NB4 (cell line): ENCODE measurements at regions not wholly inside any gene's neighbourhood (a gene's known extent, or its start where the extent isn't known, plus 50 kb on each side); places are given as distances from the start of the nearest gene placed in this dataset.

Source experiments
- CTCF ChIP-seq: IDR thresholded peaks from one replicate; pipeline ENCODE4 v1.5.1; 2012; ENCODE audit warnings: low read depth, low read length
- MAX ChIP-seq: IDR thresholded peaks from 2 replicates; pipeline ENCODE4 v1.6.1; 2011; ENCODE audit warnings: low read depth, low read length
- MYC ChIP-seq: IDR thresholded peaks from 2 replicates; pipeline ENCODE4 v1.6.1; 2011; ENCODE audit warnings: low read depth, low read length
- POLR2A ChIP-seq: IDR thresholded peaks from 2 replicates; pipeline ENCODE4 v1.6.1; 2011; ENCODE audit warnings: mild to moderate bottlenecking; ENCODE audit not compliant: insufficient read length; ENCODE audit errors: extremely low read depth

- TF ChIP-seq CTCF (no peak), POLR2A (no peak), MYC (no peak), MAX (no peak)
Measured at GRCh38 chrX:117689956-117690355, 426.7 kb downstream of the KLHL13 start.
